ENCODE measurements at regions not wholly inside any gene's neighbourhood (a gene's known extent, or its start where the extent isn't known, plus 50 kb on each side); places are given as distances from the start of the nearest gene placed in this dataset.

DNA sequence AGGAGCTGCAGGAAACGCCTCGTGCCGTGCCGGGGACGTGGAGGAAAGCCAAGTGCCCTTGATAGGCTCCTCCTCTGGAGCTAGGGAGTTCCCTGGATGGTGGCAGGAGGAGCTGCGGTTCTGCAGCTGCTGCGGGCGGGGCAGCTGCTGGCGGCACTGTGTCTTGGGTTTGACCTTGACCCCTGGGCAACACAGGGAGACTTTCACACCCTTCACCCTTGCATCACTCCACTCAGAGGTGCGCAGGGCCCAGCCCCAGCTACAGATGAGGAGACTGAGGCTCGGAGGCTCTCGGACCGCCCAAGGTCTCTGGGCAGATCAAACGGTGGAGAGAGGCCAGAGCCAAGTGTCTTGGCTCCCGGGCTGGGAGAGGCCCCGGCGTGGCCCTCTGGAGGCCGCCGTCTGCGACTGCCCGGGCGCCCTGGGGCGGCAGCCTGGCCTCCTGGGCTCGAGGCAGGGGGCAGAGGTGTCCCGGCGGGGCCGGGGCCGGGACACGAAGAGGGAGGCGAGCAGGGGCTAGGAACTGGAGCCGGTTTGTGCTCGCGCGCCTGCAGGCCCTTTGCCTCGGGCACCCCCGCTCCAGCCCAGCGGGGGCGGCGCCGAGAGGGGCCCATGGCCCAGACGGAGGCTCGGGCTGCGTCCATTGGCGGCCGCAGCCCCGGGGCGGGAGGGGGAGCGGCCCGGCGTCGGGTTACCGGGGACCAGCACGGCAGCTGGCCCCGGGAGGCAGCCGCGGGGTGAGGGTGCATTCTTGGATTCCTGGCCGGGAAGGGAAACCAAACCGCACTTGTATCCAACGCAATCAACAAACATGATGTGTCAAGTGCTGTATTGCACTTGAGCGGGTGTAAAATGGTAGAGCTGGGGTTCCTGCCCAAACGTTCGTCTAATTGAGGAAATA, 129.6 kb upstream of the SLC1A4 start:
- intact Hi-C loops (cut with DNase I; ENCODE audit: low total_unique reads), result loop anchor here (5.0 to 10.0 kb wide), 2 partner anchors 265 to 337 kb away; partner anchors contain the start of gene AFTPH
- DNase-seq, result peak; percentile 86 to 90

DNA sequence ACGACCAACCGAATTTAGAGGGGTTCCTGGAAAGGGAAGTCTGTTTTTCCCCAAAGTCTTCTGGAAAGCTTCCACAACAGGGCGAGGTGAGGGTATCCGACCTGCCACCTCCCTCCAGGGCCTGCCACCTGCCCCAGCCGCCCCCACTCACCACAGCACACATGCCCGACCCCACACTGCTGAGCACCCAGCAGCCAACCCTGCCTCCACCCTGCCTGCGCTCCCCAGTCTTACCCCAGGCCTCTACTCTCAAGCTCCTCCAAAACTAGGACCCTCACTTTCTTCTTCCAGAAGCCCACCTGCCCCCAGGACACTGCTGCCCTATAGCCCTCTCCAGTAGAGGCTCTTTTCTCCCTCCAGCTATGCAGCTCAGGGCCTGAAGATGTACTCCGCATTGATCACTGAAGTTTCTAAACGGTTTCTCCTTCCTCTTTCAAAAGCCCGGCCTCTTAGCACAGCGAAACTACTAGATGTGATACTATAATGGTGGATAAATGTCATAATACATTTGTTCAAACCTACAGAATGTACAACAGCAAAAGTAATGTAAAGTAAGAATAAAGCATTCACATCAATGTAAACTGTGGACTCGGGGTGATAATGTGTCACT, 128.8 kb upstream of the SLC1A4 start:
- Histone ChIP-seq H3K27ac (peak overlapping the region; percentile 87 to 96), H3K9me3 (no peaks in the 10 kb centered on the region), H3K27me3 (no peaks in the 10 kb centered on the region), H3K4me3 (peak overlapping the region in 1 of 2 donors; percentile 48), H3K4me1 (peaks cover 9 to 17% of the 10 kb centered on the region in 2 donors), H3K36me3 (no peaks in the 10 kb centered on the region)
- TF ChIP-seq, protein P1, sequence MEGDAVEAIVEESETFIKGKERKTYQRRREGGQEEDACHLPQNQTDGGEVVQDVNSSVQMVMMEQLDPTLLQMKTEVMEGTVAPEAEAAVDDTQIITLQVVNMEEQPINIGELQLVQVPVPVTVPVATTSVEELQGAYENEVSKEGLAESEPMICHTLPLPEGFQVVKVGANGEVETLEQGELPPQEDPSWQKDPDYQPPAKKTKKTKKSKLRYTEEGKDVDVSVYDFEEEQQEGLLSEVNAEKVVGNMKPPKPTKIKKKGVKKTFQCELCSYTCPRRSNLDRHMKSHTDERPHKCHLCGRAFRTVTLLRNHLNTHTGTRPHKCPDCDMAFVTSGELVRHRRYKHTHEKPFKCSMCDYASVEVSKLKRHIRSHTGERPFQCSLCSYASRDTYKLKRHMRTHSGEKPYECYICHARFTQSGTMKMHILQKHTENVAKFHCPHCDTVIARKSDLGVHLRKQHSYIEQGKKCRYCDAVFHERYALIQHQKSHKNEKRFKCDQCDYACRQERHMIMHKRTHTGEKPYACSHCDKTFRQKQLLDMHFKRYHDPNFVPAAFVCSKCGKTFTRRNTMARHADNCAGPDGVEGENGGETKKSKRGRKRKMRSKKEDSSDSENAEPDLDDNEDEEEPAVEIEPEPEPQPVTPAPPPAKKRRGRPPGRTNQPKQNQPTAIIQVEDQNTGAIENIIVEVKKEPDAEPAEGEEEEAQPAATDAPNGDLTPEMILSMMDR (IDR thresholded peaks at IDR 0.05), result no peak
- TF ChIP-seq POLR2A (IDR thresholded peaks at IDR 0.05), result no peak
- peak in 1 of 2 donors; percentile 26 for DNase-seq
- intact Hi-C loops (cut with DNase I; ENCODE audit: low total_unique reads), result loop anchor here (10.0 kb wide), 1 partner anchor 266 kb away; no protein-coding TSS in a partner anchor

More for the DNA sequence above, 129.6 kb upstream of the SLC1A4 start:
- H3K36me3 ChIP-seq, result no peaks in the 10 kb centered on the region
- no peaks in the 10 kb centered on the region for H3K27me3 ChIP-seq
- no peaks in the 10 kb centered on the region for H3K9me3 ChIP-seq
- TF ChIP-seq POLR2A (IDR thresholded peaks at IDR 0.05), result peak in 1 of 2 donors; percentile 34
- TF ChIP-seq, protein P1 (IDR thresholded peaks at IDR 0.05), result peak in 1 of 4 experiments; percentile 12
- H3K4me1 ChIP-seq, result peaks cover 9 to 17% of the 10 kb centered on the region in 2 donors
- H3K27ac ChIP-seq, result peak overlapping the region; percentile 87 to 96
- H3K4me3 ChIP-seq, result peak overlapping the region; percentile 17 to 48

DNA sequence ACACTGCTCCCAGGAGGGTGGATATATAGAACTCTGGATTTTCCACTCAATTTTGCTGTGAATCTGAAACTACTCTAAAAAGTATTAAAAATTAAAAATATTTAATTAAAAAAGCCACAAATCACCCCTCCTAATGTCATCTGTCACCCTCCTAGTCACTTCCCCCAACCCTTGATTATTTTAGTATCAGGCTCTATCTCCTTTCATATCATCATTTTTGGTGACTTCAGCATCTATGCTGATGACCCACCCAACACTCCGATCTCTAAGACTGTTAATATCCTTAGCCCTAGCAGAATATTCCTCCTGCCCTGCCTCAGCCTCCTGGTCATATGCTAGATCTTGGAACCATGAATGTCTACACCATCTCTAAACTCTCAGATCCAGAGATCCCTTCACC, 128.3 kb upstream of the SLC1A4 start:
- Histone ChIP-seq H3K9me3 (no peaks in the 10 kb centered on the region), H3K4me3 (no peak overlapping the region), H3K36me3 (no peaks in the 10 kb centered on the region), H3K27ac (peak overlapping the region; percentile 40 to 87), H3K4me1 (peaks cover 9 to 17% of the 10 kb centered on the region in 2 donors), H3K27me3 (no peaks in the 10 kb centered on the region)
- intact Hi-C loops (cut with DNase I; ENCODE audit: low total_unique reads), result loop anchor here (10.0 kb wide), 1 partner anchor 266 kb away; no protein-coding TSS in a partner anchor
- TF ChIP-seq POLR2A (IDR thresholded peaks at IDR 0.05), result no peak
- TF ChIP-seq, protein P1 (IDR thresholded peaks at IDR 0.05), result no peak
- DNase-seq, result no peak

DNA sequence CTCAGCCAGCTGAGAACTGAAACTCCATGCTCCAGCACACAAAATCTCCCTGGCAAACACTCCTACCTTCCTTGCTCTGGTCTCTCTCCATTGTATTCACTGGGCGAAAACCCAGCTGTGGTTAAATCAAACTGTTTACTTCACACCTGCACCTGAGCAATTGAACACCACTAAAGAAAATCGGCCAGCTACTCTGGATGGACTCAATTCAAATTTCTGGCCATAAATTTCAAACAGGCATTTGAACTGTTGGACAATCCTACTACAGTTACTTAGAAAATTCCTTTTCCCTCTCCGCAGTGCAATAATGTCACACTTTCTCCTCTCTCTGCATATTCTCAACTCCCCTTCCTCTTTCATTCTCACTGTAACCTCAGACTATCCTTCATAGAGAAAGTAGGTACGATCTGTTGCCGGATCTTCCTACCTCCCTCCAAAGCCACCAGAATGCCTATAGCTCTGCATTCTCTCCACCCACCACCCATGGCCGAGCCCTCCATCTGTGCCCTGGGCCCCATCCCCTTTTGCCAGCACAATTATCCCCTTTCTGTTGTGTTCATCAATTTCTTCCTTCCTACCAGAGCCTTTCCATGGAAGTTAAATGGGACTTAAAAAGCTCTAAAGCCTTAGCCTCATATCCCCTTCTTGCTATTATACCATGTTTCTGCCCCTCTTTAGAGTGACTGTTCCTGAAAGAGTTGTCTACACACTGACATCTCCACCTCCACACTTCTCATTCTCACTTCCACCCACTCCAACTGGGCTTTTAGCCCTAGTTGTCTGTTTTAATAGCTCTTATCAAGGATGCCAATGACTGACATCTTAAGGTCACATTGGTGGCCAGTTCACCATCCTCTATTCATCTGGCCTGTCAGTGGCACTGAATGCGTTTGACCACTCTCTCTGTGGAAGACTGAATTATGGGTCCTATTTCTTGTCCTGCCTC, 127.5 kb upstream of the SLC1A4 start:
- Histone ChIP-seq H3K27me3 (no peaks in the 10 kb centered on the region), H3K36me3 (no peaks in the 10 kb centered on the region), H3K9me3 (no peaks in the 10 kb centered on the region), H3K4me3 (no peak overlapping the region), H3K4me1 (peaks cover 9 to 19% of the 10 kb centered on the region in 2 donors), H3K27ac (peak overlapping the region; percentile 40 to 87)
- intact Hi-C loops (cut with DNase I; ENCODE audit: low total_unique reads), result loop anchor here (10.0 kb wide), 1 partner anchor 267 kb away; no protein-coding TSS in a partner anchor
- TF ChIP-seq, protein P1 (IDR thresholded peaks at IDR 0.05), result no peak
- no peak for TF ChIP-seq POLR2A (IDR thresholded peaks at IDR 0.05)
- no peak for DNase-seq
